ENCODE measurements at regions not wholly inside any gene's neighbourhood (a gene's known extent, or its start where the extent isn't known, plus 50 kb on each side); places are given as distances from the start of the nearest gene placed in this dataset.
A peak's percentile ranks its signal among the peaks of the same experiment; 100 is the strongest.

GRCh38 chr12:27382924-27383323, 50.3 kb downstream of the BMAL2 start:
- no peak for DNase-seq (ENCODE audit: low read depth in 1 of 2, low spot score in 1 of 2)
- no peak for TF ChIP-seq JUND (IDR thresholded peaks at IDR 0.05; ENCODE audit: low read depth)
- in situ Hi-C loops (cut with HindIII; ENCODE audit: low pct_unique_long_range_greater_than_20kb, low sequenced_read_pairs) = no loop called here

GRCh38 chr12:27383429-27384260, 51.0 kb downstream of the BMAL2 start:
- peak; percentile 11 to 86 for DNase-seq (ENCODE audit: low read depth in 1 of 2, low spot score in 1 of 2)
- in situ Hi-C loops (cut with HindIII; ENCODE audit: low pct_unique_long_range_greater_than_20kb, low sequenced_read_pairs) = no loop called here
- TF ChIP-seq JUND (IDR thresholded peaks at IDR 0.05; ENCODE audit: low read depth) = no peak

GRCh38 chr12:27384261-27384590, 51.6 kb downstream of the BMAL2 start:
- no peak for DNase-seq (ENCODE audit: low read depth in 1 of 2, low spot score in 1 of 2)
- in situ Hi-C loops (cut with HindIII; ENCODE audit: low pct_unique_long_range_greater_than_20kb, low sequenced_read_pairs) = no loop called here
- no peak for TF ChIP-seq JUND (IDR thresholded peaks at IDR 0.05; ENCODE audit: low read depth)

GRCh38 chr12:27385766-27386564, 53.3 kb downstream of the BMAL2 start:
- no peak for TF ChIP-seq JUND (IDR thresholded peaks at IDR 0.05; ENCODE audit: low read depth)
- in situ Hi-C loops (cut with HindIII; ENCODE audit: low pct_unique_long_range_greater_than_20kb, low sequenced_read_pairs) = no loop called here
- no peak for DNase-seq (ENCODE audit: low read depth in 1 of 2, low spot score in 1 of 2)

GRCh38 chr12:27387473-27387872, 54.8 kb downstream of the BMAL2 start:
- no peak for TF ChIP-seq JUND (IDR thresholded peaks at IDR 0.05; ENCODE audit: low read depth)
- DNase-seq (ENCODE audit: low read depth in 1 of 2, low spot score in 1 of 2) = no peak
- in situ Hi-C loops (cut with HindIII; ENCODE audit: low pct_unique_long_range_greater_than_20kb, low sequenced_read_pairs) = no loop called here

GRCh38 chr12:27388650-27389049, 56.0 kb downstream of the BMAL2 start:
- in situ Hi-C loops (cut with HindIII; ENCODE audit: low pct_unique_long_range_greater_than_20kb, low sequenced_read_pairs) = no loop called here
- no peak for TF ChIP-seq JUND (IDR thresholded peaks at IDR 0.05; ENCODE audit: low read depth)
- no peak for DNase-seq (ENCODE audit: low read depth in 1 of 2, low spot score in 1 of 2)

- no peak for TF ChIP-seq JUND (IDR thresholded peaks at IDR 0.05; ENCODE audit: low read depth)
- in situ Hi-C loops (cut with HindIII; ENCODE audit: low pct_unique_long_range_greater_than_20kb, low sequenced_read_pairs) = no loop called here
- no peak for DNase-seq (ENCODE audit: low read depth in 1 of 2, low spot score in 1 of 2)
Observed at GRCh38 chr12:27394676-27395075, 51.9 kb upstream of the SMCO2 start.

GRCh38 chr12:27396216-27396815, 50.2 kb upstream of the SMCO2 start:
- no peak for TF ChIP-seq JUND (IDR thresholded peaks at IDR 0.05; ENCODE audit: low read depth)
- in situ Hi-C loops (cut with HindIII; ENCODE audit: low pct_unique_long_range_greater_than_20kb, low sequenced_read_pairs) = no loop called here
- DNase-seq (ENCODE audit: low read depth in 1 of 2, low spot score in 1 of 2) = no peak
